ENCODE measurements at regions not wholly inside any gene's neighbourhood (a gene's known extent, or its start where the extent isn't known, plus 50 kb on each side); places are given as distances from the start of the nearest gene placed in this dataset.
"Not testable (repeated sequence)": the region's sequence is repeated elsewhere in the genome, so short reads cannot be mapped to it uniquely, and the experiment has no call there.

DNA sequence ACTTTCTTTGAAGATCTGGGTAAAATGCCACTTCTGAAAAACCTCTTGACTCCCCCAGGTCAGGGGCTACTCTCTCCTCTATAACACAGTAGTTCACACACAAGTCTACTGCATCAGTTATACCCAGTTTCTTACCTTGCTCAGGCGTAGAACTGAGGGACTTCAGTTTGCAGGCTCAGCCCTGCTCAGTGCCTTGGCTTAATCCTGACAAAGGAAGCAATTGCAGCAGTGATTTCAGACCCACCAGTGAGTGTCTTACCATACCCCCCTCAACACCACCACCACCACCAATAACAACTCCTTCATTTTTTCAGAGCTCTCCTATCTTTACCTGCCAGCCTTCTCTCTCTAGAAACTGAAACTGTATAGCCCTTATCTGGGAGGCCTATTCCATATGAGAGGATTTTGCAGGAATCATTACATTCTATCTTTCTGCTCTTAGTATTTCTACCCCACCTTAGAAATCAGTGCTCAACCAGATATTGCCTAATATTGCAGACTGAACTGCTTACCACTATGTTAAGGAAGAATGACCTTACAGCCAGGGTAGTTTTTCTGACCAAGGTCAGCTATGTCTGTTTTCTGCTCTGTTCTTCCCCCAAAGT lies 105.5 kb upstream of the S1PR1 start:
- Histone ChIP-seq H3K9me3 (ENCODE audit: control insufficient read depth, insufficient read depth, low read length) (no peaks in the 10 kb centered on the region), H3K27ac (ENCODE audit: low read depth, low read length) (no peak overlapping the region), H3K4me3 (ENCODE audit: low read depth, low read length) (no peak overlapping the region), H3K27me3 (ENCODE audit: control insufficient read depth, insufficient read depth, low read length) (no peaks in the 10 kb centered on the region)
- TF ChIP-seq, protein P1, sequence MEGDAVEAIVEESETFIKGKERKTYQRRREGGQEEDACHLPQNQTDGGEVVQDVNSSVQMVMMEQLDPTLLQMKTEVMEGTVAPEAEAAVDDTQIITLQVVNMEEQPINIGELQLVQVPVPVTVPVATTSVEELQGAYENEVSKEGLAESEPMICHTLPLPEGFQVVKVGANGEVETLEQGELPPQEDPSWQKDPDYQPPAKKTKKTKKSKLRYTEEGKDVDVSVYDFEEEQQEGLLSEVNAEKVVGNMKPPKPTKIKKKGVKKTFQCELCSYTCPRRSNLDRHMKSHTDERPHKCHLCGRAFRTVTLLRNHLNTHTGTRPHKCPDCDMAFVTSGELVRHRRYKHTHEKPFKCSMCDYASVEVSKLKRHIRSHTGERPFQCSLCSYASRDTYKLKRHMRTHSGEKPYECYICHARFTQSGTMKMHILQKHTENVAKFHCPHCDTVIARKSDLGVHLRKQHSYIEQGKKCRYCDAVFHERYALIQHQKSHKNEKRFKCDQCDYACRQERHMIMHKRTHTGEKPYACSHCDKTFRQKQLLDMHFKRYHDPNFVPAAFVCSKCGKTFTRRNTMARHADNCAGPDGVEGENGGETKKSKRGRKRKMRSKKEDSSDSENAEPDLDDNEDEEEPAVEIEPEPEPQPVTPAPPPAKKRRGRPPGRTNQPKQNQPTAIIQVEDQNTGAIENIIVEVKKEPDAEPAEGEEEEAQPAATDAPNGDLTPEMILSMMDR (IDR thresholded peaks at IDR 0.05; ENCODE audit: low read depth, low read length): no peak
- no peak for DNase-seq (ENCODE audit: low read depth, low spot score)
- CTCF ChIA-PET: interaction anchor here (0.5 to 2.5 kb wide), 2 partner anchors 107 to 830 kb away, joined by 3 to 9 read pairs; no protein-coding TSS in a partner anchor
- POLR2A ChIA-PET: interaction anchor here (0.5 kb wide), 1 partner anchor 105 kb away, joined by 4 read pairs; no protein-coding TSS in a partner anchor

DNA sequence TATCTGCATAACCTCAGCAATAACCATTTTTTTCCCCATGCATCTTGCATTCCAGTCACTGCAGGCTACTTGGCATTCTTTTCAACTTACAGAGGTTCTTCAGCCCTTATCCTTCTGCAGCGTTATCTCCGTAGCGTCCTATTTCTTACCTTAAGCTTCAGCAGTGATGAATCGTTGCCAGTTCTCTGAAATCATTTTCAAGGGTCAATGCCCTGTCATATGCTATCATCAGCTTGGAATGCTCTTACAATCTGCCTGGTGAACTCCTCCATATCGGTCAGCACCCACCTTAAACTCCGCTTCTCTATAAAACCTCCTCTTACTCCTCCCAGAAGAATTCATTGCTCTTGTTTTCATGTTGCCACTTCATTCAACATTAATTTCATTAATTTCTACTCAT lies 105.1 kb upstream of the DPH5 start:
- TF ChIP-seq, protein P1 (IDR thresholded peaks at IDR 0.05; ENCODE audit: low read depth, low read length): no peak
- H3K4me3 ChIP-seq (ENCODE audit: low read depth, low read length): no peak overlapping the region
- CTCF ChIA-PET: interaction anchor here (0.5 to 2.5 kb wide), 2 partner anchors 108 to 829 kb away, joined by 3 to 9 read pairs; no protein-coding TSS in a partner anchor
- POLR2A ChIA-PET: interaction anchor here (1.1 kb wide), 1 partner anchor 105 kb away, joined by 3 read pairs; no protein-coding TSS in a partner anchor
- H3K9me3 ChIP-seq (ENCODE audit: control insufficient read depth, insufficient read depth, low read length): no peaks in the 10 kb centered on the region
- no peak overlapping the region for H3K27ac ChIP-seq (ENCODE audit: low read depth, low read length)
- no peak for DNase-seq (ENCODE audit: low read depth, low spot score)
- H3K27me3 ChIP-seq (ENCODE audit: control insufficient read depth, insufficient read depth, low read length): no peaks in the 10 kb centered on the region

DNA sequence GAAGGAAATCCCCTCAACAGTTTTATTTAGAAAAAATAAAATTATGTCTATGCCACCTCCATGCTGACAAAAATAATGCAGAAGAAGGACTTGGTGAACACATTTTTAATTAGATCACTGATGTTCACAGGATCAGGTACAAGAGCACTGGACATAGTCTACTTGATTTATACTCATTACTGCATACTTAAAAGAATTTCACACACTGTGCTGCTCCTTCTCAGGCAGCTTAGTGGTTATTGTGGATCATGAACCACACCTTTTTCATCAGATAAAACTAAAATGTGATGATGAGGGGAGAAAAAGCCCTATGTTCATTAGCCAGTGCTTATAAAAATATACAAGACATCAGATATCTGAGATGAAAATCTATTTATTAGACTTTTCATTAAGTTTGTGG lies 103.3 kb upstream of the DPH5 start:
- TF ChIP-seq, protein P1 (IDR thresholded peaks at IDR 0.05; ENCODE audit: low read depth, low read length): no peak
- CTCF ChIA-PET: interaction anchor here (1.4 kb wide), 1 partner anchor 159 kb away, joined by 3 read pairs; no protein-coding TSS in a partner anchor
- DNase-seq (ENCODE audit: low read depth, low spot score): no peak

DNA sequence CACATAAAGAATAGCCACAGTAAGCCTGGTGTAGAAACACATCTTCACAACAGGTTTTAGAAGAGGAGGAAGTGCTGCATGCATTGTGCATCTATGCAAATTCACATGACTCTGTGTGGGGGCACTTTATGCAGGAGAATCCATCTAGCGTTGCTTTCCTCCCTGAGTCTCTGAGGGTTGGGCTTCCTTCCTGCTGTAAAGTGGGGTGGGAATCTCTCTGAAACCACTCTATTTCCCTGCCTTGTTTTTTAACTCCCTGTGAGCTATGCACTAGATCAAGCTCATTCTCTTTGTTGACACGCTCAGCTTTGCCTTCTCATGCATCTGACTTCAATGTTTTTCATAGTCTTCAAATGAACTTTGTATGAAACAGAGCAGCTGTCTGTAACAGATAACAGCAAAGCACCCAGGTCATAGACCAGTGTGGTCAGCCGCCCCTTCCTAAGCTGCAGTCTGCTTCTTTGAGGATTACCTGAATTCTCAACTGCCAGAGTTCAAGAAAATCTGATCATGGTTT lies 102.7 kb upstream of the DPH5 start:
- CTCF ChIA-PET: interaction anchor here (1.4 kb wide), 1 partner anchor 160 kb away, joined by 3 read pairs; no protein-coding TSS in a partner anchor
- no peak for DNase-seq (ENCODE audit: low read depth, low spot score)
- POLR2A ChIA-PET: no interaction called here
- Histone ChIP-seq H3K9me3 (ENCODE audit: control insufficient read depth, insufficient read depth, low read length) (no peaks in the 10 kb centered on the region), H3K4me3 (ENCODE audit: low read depth, low read length) (no peak overlapping the region), H3K27ac (ENCODE audit: low read depth, low read length) (no peak overlapping the region), H3K27me3 (ENCODE audit: control insufficient read depth, insufficient read depth, low read length) (no peaks in the 10 kb centered on the region)
- TF ChIP-seq, protein P1 (IDR thresholded peaks at IDR 0.05; ENCODE audit: low read depth, low read length): no peak

More for the DNA sequence above, 103.3 kb upstream of the DPH5 start:
- POLR2A ChIA-PET: no interaction called here
- Histone ChIP-seq H3K4me3 (ENCODE audit: low read depth, low read length) (no peak overlapping the region), H3K27me3 (ENCODE audit: control insufficient read depth, insufficient read depth, low read length) (no peaks in the 10 kb centered on the region), H3K27ac (ENCODE audit: low read depth, low read length) (no peak overlapping the region), H3K9me3 (ENCODE audit: control insufficient read depth, insufficient read depth, low read length) (no peaks in the 10 kb centered on the region)

DNA sequence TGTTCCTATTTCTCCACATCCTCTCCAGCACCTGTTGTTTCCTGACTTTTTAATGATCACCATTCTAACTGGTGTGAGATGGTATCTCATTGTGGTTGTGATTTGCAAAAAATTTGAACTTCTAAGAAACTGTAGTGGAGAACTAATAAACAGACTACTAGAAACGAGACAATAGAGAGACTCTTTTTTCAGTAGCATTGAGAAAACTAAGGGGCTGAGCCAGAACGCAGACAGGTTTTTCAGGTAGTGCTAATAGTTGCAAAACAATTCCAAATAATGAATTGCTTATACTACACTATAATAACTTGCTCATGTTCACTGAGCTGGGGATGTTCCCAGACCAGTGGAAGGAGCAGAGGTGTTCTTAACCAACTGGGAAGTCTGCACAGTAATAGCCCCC lies 98.8 kb upstream of the DPH5 start:
- Histone ChIP-seq H3K27ac (ENCODE audit: low read depth, low read length) (no peak overlapping the region), H3K9me3 (ENCODE audit: control insufficient read depth, insufficient read depth, low read length) (no peaks in the 10 kb centered on the region), H3K4me3 (ENCODE audit: low read depth, low read length) (no peak overlapping the region), H3K27me3 (ENCODE audit: control insufficient read depth, insufficient read depth, low read length) (no peaks in the 10 kb centered on the region)
- no peak for DNase-seq (ENCODE audit: low read depth, low spot score)
- TF ChIP-seq, protein P1 (IDR thresholded peaks at IDR 0.05; ENCODE audit: low read depth, low read length): no peak
- ChIA-PET POLR2A (no interaction called here), CTCF (no interaction called here)

DNA sequence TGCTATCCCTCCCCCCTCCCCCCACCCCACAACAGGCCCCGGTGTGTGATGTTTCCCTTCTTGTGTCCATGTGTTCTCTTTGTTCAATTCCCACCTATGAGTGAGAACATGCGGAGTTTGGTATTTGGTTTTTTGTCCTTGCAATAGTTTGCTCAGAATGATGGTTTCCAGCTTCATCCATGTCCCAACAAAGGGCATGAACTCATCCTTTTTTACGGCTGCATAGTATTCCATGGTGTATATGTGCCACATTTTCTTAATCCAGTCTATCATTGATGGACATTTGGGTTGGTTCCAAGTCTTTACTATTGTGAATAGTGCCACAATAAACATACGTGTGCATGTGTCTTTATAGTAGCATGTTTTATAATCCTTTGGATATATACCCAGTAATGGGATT lies 98.3 kb upstream of the DPH5 start:
- H3K27ac ChIP-seq (ENCODE audit: low read depth, low read length); H3K27me3 ChIP-seq (ENCODE audit: control insufficient read depth, insufficient read depth, low read length); H3K4me3 ChIP-seq (ENCODE audit: low read depth, low read length); POLR2A ChIA-PET; CTCF ChIA-PET; H3K9me3 ChIP-seq (ENCODE audit: control insufficient read depth, insufficient read depth, low read length); DNase-seq (ENCODE audit: low read depth, low spot score): not testable (repeated sequence)

Measured in AG04450 (cell line).